Gastrocnemius medialis (tissue), 4 donors: ENCODE measurements at regions not wholly inside any gene's neighbourhood (a gene's known extent, or its start where the extent isn't known, plus 50 kb on each side); places are given as distances from the start of the nearest gene placed in this dataset.
"Not testable (repeated sequence)": the region's sequence is repeated elsewhere in the genome, so short reads cannot be mapped to it uniquely, and the experiment has no call there.

Source experiments
- ATAC-seq, 2 donors: fragments of 150-250 bp; one replicate each; pipeline ENCODE4 v1.9.1; 2016
- DNase-seq, 2 donors: peaks; one replicate each; pipeline ENCODE4 v3.0.0-alpha.2; 2019
- H3K27ac ChIP-seq, 4 donors: fragments of 200-600 bp; sonication (generic); 1 replicate in 1 of 4; 2 replicates in 3 of 4; pipeline ENCODE4 v1.5.1; 2016 to 2018; ENCODE audit warnings: mild to moderate bottlenecking in 2 of 4, moderate library complexity in 1 of 4
- H3K27me3 ChIP-seq, 3 donors: fragments of 200-600 bp; sonication (generic) in 2 of 3; 1 replicate in 1 of 3; 2 replicates in 2 of 3; pipeline versions ENCODE4 v1.5.1 to v1.6.0; 2016 to 2019; ENCODE audit warnings: mild to moderate bottlenecking in 1 of 3, moderate library complexity in 1 of 3
- H3K36me3 ChIP-seq, 2 donors: fragments of 200-600 bp; sonication (generic) in 1 of 2; one replicate each; pipeline ENCODE4 v1.5.1; 2017 to 2018
- H3K4me1 ChIP-seq, 2 donors: fragments of 200-600 bp; sonication (generic) in 1 of 2; one replicate each; pipeline ENCODE4 v1.5.1; 2016 to 2017; ENCODE audit warnings: mild to moderate bottlenecking in 2 of 2
- H3K4me3 ChIP-seq, 4 donors: fragments of 200-600 bp; sonication (generic) in 3 of 4; 1 replicate in 1 of 4; 2 replicates in 3 of 4; pipeline ENCODE4 v1.5.1; 2016 to 2019; ENCODE audit warnings: mild to moderate bottlenecking in 2 of 4
- H3K9me3 ChIP-seq, 3 donors: fragments of 200-600 bp; sonication (generic) in 2 of 3; 1 replicate in 1 of 3; 2 replicates in 2 of 3; pipeline ENCODE4 v1.5.1; 2016 to 2019
- POLR2A ChIP-seq, 2 donors: fragments of 450-650 bp; IDR thresholded peaks; one replicate each; pipeline ENCODE4 v1.6.1; 2017; ENCODE audit warnings: antibody characterized with exemption in 2 of 2, mild to moderate bottlenecking in 2 of 2, moderate library complexity in 2 of 2
- in situ Hi-C, 4 donors: fragments of 200-750 bp; cut with MboI; loops; one replicate each; pipeline versions ENCODE4 v1.15.0 to v1.8.0; 2017; ENCODE audit warnings: low sequenced_read_pairs in 4 of 4
- intact Hi-C: fragments of 100-400 bp; cut with DNase I; formaldehyde crosslinking; loops from one replicate; pipeline ENCODE4 v1.15.1; 2023; ENCODE audit warnings: low total_unique reads
- TF ChIP-seq, protein P1 (sequence below), 5 experiments: fragments of 450-650 bp in 3 of 5; fragments of 200-600 bp in 2 of 5; sonication (generic) in 2 of 5; IDR thresholded peaks in 4 of 5; conservative IDR thresholded peaks in 1 of 5; 1 replicate in 4 of 5; 2 replicates in 1 of 5; pipeline ENCODE4 v1.5.1; 2016 to 2019; ENCODE audit warnings: antibody characterized with exemption in 5 of 5, mild to moderate bottlenecking in 3 of 5, moderate library complexity in 3 of 5

DNA sequence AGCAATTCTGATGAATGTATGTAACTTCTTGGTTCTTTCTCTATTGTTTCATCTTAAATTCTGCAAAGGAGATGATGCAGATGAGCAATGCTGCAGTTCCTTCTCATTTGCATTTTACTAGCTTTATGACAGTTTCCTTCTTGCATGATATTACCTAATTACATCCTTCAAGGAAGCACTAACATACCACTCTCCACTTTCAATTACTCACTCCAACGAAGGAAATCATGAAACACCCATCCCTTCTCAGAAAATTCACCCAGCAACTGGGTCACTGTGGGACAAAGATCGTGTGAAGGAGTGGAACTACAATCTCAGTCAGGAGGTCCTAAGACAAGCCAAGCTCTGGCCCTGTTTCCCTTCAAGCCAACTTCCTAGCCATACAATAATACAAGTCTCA is 142.3 kb downstream of the CHD1L start:
- TF ChIP-seq POLR2A (IDR thresholded peaks at IDR 0.05), result no peak
- ATAC-seq (no peak), DNase-seq (no peak)
- Histone ChIP-seq H3K27me3 (no peaks in the 10 kb centered on the region), H3K4me3 (no peak overlapping the region), H3K4me1 (no peaks in the 10 kb centered on the region), H3K27ac (no peak overlapping the region), H3K36me3 (no peaks in the 10 kb centered on the region), H3K9me3 (no peaks in the 10 kb centered on the region)
- in situ Hi-C loops (no loop called here), intact Hi-C loops (no loop called here)

DNA sequence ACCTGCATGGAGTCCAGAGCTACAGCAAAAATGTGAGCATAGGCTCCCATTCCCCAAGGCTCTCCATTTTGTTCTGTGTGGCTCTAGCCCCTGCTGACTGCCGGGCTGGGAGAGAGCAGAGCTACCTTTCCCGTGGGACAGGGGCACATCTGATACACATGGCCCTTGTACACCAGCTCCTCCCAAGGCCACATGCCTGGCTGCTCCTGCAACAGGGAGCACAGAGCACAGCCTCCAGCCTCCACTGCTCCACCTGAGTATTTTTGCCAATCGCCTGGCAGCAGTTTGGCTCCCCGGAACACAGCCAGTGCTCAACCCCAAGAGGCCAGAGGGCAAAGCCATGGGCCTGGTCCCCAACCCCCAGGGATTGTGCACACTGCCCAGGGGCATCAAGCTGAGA is 146.5 kb downstream of the CHD1L start:
- Histone ChIP-seq H3K4me3 (no peak overlapping the region), H3K9me3 (no peaks in the 10 kb centered on the region), H3K27me3 (no peaks in the 10 kb centered on the region), H3K36me3 (no peaks in the 10 kb centered on the region), H3K27ac (no peak overlapping the region), H3K4me1 (no peaks in the 10 kb centered on the region)
- no peak for ATAC-seq
- intact Hi-C loops, result no loop called here
- TF ChIP-seq, protein P1, sequence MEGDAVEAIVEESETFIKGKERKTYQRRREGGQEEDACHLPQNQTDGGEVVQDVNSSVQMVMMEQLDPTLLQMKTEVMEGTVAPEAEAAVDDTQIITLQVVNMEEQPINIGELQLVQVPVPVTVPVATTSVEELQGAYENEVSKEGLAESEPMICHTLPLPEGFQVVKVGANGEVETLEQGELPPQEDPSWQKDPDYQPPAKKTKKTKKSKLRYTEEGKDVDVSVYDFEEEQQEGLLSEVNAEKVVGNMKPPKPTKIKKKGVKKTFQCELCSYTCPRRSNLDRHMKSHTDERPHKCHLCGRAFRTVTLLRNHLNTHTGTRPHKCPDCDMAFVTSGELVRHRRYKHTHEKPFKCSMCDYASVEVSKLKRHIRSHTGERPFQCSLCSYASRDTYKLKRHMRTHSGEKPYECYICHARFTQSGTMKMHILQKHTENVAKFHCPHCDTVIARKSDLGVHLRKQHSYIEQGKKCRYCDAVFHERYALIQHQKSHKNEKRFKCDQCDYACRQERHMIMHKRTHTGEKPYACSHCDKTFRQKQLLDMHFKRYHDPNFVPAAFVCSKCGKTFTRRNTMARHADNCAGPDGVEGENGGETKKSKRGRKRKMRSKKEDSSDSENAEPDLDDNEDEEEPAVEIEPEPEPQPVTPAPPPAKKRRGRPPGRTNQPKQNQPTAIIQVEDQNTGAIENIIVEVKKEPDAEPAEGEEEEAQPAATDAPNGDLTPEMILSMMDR (IDR thresholded peaks at IDR 0.05 in 4 of 5, conservative IDR thresholded peaks at IDR 0.05 in 1 of 5), result no peak
- TF ChIP-seq POLR2A (IDR thresholded peaks at IDR 0.05), result no peak
- in situ Hi-C loops, result no loop called here
- no peak for DNase-seq

DNA sequence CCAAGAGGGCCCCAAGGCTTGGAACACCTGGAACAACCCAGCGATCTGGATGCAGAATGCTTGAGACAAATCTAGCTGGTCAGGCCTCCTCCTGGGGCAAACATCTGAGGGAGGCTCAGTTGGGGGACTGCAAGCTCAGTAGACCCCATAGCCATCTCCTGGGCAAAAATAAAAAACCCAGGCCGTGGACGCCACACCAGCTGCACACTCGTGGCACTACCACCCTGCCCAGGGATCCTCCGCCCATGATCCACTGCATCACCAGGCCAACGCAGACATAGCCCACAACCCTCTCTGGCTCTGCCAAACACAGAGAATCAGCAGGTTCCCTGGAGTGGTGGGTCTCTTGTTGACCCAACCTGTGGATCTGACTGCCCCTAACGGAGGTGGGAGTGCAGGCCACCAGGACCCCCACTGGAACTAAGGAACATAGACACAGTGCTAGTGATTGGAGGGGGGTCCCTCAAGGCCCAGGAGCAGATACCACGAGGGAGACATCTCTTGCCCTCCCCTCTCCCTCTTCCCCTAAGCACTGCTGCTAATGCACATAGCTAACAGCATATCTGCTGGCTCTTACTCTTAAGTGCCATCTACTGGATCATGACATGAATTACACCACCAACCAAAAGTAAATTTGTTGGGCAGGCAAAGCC is 147.2 kb downstream of the CHD1L start:
- Histone ChIP-seq H3K27me3 (no peaks in the 10 kb centered on the region), H3K9me3 (no peaks in the 10 kb centered on the region), H3K27ac (no peak overlapping the region), H3K36me3 (no peaks in the 10 kb centered on the region), H3K4me3 (no peak overlapping the region), H3K4me1 (no peaks in the 10 kb centered on the region)
- in situ Hi-C loops (no loop called here), intact Hi-C loops (no loop called here)
- DNase-seq (no peak), ATAC-seq (no peak)
- TF ChIP-seq, protein P1 (IDR thresholded peaks at IDR 0.05 in 4 of 5, conservative IDR thresholded peaks at IDR 0.05 in 1 of 5), result peak in 3 of 5 experiments; percentile 16 to 54 (median 40)
- TF ChIP-seq POLR2A (IDR thresholded peaks at IDR 0.05), result no peak

DNA sequence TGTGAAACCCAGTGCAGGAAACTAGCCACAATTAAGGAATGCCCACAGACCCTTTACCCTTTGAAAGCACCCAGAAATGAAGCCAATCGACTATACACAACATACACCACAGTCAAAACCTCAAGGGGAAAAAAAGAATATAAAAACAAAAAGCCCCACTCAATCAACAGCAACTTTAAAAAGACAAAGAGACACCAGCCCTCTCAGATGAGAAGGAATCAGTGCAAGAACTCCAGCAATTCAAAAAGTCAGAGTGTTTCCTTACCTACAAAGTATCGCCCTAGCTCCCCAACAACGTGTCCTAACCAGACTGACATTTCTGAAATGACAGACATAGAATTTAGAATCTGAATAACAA is 147.7 kb downstream of the CHD1L start:
- intact Hi-C loops, result no loop called here
- no peaks in the 10 kb centered on the region for H3K36me3 ChIP-seq
- no peaks in the 10 kb centered on the region for H3K9me3 ChIP-seq
- ATAC-seq (no peak), DNase-seq (no peak)
- H3K4me3 ChIP-seq, result no peak overlapping the region
- H3K27me3 ChIP-seq, result no peaks in the 10 kb centered on the region
- TF ChIP-seq, protein P1 (IDR thresholded peaks at IDR 0.05 in 4 of 5, conservative IDR thresholded peaks at IDR 0.05 in 1 of 5), result no peak
- no peak for TF ChIP-seq POLR2A (IDR thresholded peaks at IDR 0.05)
- no peak overlapping the region for H3K27ac ChIP-seq
- H3K4me1 ChIP-seq, result no peaks in the 10 kb centered on the region
- in situ Hi-C loops, result no loop called here

DNA sequence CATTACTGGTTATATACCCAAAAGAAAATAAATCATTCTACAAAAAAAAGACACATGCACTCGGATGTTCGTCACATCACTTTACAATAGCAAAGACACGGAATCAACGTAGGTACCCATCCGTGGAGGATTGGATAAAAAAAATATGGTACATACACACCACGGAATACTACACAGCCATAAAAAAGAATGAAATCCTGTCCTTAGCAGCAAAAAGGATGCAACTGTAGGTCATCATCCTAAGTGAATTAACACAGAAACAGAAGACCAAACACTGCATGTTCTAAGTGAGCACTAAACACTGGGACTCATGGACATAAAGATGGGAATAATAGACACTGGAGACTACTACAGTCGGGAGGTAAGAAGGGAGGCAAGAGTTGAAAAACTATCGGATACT is 148.6 kb downstream of the CHD1L start:
- DNase-seq (no peak), ATAC-seq (no peak)
- no peaks in the 10 kb centered on the region for H3K36me3 ChIP-seq
- no peaks in the 10 kb centered on the region for H3K4me1 ChIP-seq
- H3K9me3 ChIP-seq, result no peaks in the 10 kb centered on the region
- H3K27ac ChIP-seq, result no peak overlapping the region
- in situ Hi-C loops (no loop called here), intact Hi-C loops (no loop called here)
- H3K4me3 ChIP-seq, result no peak overlapping the region
- H3K27me3 ChIP-seq, result no peaks in the 10 kb centered on the region
- TF ChIP-seq, protein P1 (IDR thresholded peaks at IDR 0.05 in 4 of 5, conservative IDR thresholded peaks at IDR 0.05 in 1 of 5), result no peak
- TF ChIP-seq POLR2A (IDR thresholded peaks at IDR 0.05), result no peak

DNA sequence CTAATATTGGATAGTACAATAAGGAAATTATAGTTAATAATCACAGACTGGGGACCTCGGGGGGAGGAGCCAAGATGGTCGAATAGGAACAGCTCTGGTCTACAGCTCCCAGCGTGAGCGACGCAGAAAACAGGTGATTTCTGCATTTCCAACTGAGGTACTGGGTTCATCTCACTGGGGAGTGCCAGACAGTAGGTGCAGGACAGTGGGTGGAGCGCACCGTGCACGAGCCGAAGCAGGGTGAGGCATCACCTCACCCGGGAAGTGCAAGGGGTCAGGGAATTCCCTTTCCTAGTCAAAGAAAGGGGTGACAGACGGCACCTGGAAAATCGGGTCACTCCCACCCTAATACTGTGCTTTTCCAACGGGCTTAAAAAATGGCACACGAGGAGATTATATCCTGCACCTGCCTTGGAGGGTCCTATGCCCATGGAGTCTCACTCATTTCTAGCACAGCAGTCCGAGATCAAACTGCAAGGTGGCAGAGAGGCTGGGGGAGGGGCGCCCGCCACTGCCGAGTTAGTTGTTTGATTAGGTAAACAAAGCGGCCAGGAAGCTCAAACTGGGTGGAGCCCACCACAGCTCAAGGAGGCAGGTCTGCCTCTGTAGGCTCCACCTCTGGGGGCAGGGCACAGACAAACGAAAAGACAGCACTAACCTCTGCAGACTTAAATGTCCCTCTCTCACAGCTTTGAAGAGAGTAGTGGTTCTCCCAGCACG is 138.8 kb upstream of the BCL9 start:
- H3K36me3 ChIP-seq, H3K27me3 ChIP-seq, H3K27ac ChIP-seq, H3K4me3 ChIP-seq, DNase-seq, ATAC-seq, intact Hi-C loops, H3K4me1 ChIP-seq, H3K9me3 ChIP-seq, in situ Hi-C loops: not testable (repeated sequence)

DNA sequence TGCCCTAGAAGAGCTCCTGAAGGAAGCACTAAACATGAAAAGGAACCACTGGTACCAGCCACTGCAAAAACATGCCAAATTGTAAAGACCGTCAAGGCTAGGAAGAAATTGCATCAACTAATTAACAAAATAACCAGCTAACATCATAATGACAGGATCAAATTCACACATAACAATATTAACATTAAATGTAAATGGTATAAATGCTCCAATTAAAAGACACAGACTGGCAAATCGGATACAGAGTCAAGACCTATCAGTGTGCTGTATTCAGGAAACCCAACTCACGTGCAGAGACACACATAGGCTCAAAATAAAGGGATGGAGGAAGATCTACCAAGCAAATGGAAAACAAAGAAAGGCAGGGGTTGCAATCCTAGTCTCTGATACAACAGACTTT is 137.0 kb upstream of the BCL9 start:
- H3K27ac ChIP-seq, H3K9me3 ChIP-seq, ATAC-seq, DNase-seq, H3K36me3 ChIP-seq, H3K4me1 ChIP-seq, intact Hi-C loops, in situ Hi-C loops, H3K4me3 ChIP-seq, H3K27me3 ChIP-seq: not testable (repeated sequence)
